Stimulated activated CD8-positive, alpha-beta memory T cell treated with anti-CD3 and anti-CD28 coated beads, Interleukin-4, amount 100 ng/mL, for 4 hours (primary cell): ENCODE measurements at regions not wholly inside any gene's neighbourhood (a gene's known extent, or its start where the extent isn't known, plus 50 kb on each side); places are given as distances from the start of the nearest gene placed in this dataset.
"Not testable (repeated sequence)": the region's sequence is repeated elsewhere in the genome, so short reads cannot be mapped to it uniquely, and the experiment has no call there.

Experiments
- DNase-seq, 2 donors: peaks; one replicate each; pipeline ENCODE4 v3.0.0-alpha.2; 2020; ENCODE audit warnings: low read depth in 2 of 2, low spot score in 1 of 2

- not testable (repeated sequence) for DNase-seq
Measured at GRCh38 chr16:88162778-88163177, 211.5 kb downstream of the BANP start.

GRCh38 chr16:88164196-88165039 lies 213.2 kb downstream of the BANP start:
- not testable (repeated sequence) for DNase-seq

GRCh38 chr16:88165040-88165544 lies 213.9 kb downstream of the BANP start:
- not testable (repeated sequence) for DNase-seq

- DNase-seq, result not testable (repeated sequence)
Measured at GRCh38 chr16:88165683-88166082, 214.4 kb downstream of the BANP start.

- DNase-seq, result not testable (repeated sequence)
Measured at GRCh38 chr16:88166209-88166773, 215.1 kb downstream of the BANP start.

- DNase-seq, result not testable (repeated sequence)
Measured at GRCh38 chr16:88167798-88168556, 214.8 kb upstream of the ZNF469 start.

GRCh38 chr16:88168557-88168949 lies 214.2 kb upstream of the ZNF469 start:
- DNase-seq, result not testable (repeated sequence)

GRCh38 chr16:88169136-88169830 lies 213.5 kb upstream of the ZNF469 start:
- DNase-seq, result not testable (repeated sequence)

- not testable (repeated sequence) for DNase-seq
Measured at GRCh38 chr16:88169831-88170165, 213.0 kb upstream of the ZNF469 start.

GRCh38 chr16:88170528-88170991 lies 212.2 kb upstream of the ZNF469 start:
- DNase-seq, result no peak

- DNase-seq, result not testable (repeated sequence)
Measured at GRCh38 chr16:88171126-88171525, 211.6 kb upstream of the ZNF469 start.

GRCh38 chr16:88176184-88176583 lies 206.6 kb upstream of the ZNF469 start:
- DNase-seq, result not testable (repeated sequence)

GRCh38 chr16:88176591-88177180 lies 206.1 kb upstream of the ZNF469 start:
- not testable (repeated sequence) for DNase-seq

- not testable (repeated sequence) for DNase-seq
Measured at GRCh38 chr16:88178251-88178650, 204.5 kb upstream of the ZNF469 start.

GRCh38 chr16:88178896-88179295 lies 203.9 kb upstream of the ZNF469 start:
- not testable (repeated sequence) for DNase-seq

GRCh38 chr16:88182967-88183881 lies 199.5 kb upstream of the ZNF469 start:
- DNase-seq, result not testable (repeated sequence)

- not testable (repeated sequence) for DNase-seq
Measured at GRCh38 chr16:88184053-88184452, 198.7 kb upstream of the ZNF469 start.

- DNase-seq, result not testable (repeated sequence)
Measured at GRCh38 chr16:88184566-88185355, 198.0 kb upstream of the ZNF469 start.

- not testable (repeated sequence) for DNase-seq
Measured at GRCh38 chr16:88185406-88185805, 197.4 kb upstream of the ZNF469 start.
